Right ventricle myocardium inferior (tissue), 1 donor: ENCODE measurements at regions not wholly inside any gene's neighbourhood (a gene's known extent, or its start where the extent isn't known, plus 50 kb on each side); places are given as distances from the start of the nearest gene placed in this dataset.

Experiments used
- ATAC-seq: fragments of 200-7000 bp; cut with Tn5 transposase; one replicate; pipeline ENCODE4 v1.9.1; 2020; ENCODE audit warnings: mild to moderate bottlenecking, moderate library complexity
- DNase-seq: peaks from one replicate; pipeline ENCODE4 v3.0.0; 2021; ENCODE audit errors: missing footprints
- intact Hi-C: fragments of 100-400 bp; cut with DNase I; formaldehyde crosslinking; loops from one replicate; pipeline ENCODE4 v1.11.0; 2022
- donor health status: DM: no; HTN: yes; CAD: no; lungs with severe emphysema.

DNA sequence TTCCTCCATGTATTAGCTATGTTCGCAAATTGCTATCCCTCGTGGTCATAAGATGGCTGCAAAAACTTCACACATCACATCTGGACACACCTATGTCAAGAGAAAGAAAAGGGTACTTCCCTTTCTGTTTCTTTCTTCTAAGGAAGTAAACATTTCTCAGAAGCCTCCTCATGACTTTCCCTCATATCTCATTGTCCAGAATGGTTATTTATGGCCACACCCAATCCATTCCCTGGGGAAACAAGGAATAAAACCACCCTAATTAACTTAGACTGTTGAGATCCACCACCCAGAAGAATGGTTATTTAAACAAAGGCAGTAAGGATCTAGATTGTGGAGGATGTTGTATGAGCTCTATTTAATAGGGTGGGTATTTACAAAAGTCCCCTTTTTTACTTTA, 160.8 kb upstream of the LNX1 start:
- intact Hi-C loops: no loop called here
- no peak for DNase-seq
- ATAC-seq: no peak

DNA sequence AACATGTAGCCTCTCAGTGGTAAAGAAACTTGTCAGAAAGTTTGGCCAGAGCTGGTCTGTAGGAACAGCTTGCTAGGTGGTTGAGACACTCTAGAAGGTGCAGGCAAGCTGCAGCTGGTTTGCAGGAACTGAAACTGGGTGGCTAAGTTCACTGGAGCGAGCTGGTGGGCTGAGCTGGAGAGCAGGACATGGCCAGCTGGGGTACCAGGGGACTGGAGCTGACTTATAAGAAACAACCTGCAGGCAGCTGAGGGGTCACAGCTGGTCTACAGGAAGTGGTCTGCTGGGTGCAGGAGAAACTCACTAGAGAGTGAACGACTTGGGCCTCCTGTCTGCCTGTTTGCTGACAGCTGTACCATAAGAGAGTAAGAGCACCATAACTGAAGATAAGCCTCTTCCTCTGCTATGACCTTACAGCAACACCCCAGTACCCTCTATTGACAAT, 157.1 kb upstream of the LNX1 start:
- intact Hi-C loops: no loop called here
- no peak for DNase-seq
- no peak for ATAC-seq

DNA sequence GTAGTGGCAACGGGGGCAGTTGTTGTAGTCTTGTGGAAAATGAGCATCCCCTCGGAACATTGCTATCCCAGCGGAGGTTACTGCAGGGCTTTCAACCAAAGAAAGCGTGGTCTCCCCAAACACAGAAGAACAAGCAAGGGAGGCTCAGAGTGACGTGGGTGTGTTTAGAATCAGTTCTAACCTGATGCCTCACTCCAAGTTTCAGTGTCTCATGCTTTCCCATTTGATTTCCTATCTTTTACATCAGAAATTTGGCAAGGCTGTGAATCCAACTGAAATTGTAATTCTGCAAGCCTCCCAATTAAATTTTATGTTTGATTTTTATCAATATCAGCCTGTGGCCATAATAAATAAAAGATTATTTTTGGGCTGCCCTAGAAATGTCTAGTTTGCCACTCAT, 156.1 kb upstream of the LNX1 start:
- ATAC-seq: no peak
- intact Hi-C loops: no loop called here

DNA sequence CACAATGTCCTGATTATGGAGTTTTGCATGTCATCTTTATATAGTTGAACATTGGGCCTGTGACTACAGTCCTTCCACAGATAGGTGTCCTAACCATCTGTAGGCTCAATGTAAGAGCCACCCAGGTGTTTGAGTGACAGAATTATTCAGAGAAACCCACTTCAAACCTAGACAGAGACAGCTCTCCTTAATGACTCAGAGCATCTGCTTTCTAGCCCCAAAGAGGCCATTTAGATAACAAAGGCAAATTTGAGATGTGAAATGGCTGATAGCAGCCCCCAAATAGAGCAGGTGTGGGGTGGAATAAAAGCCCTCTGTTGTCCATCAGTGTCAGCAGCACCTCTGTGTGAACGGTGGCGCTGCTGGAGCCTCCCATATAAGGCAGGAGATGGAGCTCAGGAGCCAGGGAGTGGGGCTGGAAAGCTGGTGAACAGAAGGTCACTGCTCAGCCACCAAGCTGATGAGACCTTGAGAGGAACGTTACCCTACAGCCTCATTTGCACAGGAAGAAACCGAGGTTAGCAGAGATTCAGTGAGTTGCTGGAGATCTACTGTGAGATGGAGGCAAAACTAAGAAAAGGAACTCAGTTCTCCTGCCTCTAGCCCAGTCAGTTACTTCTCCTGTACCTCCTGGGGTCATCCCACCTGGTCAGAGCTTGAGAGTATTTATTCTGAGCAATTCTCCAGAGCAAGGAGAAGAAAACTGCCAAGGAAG, 153.3 kb upstream of the LNX1 start:
- no peak for ATAC-seq
- DNase-seq: no peak
- intact Hi-C loops: no loop called here

More for the DNA sequence above, 156.1 kb upstream of the LNX1 start:
- DNase-seq: no peak

DNA sequence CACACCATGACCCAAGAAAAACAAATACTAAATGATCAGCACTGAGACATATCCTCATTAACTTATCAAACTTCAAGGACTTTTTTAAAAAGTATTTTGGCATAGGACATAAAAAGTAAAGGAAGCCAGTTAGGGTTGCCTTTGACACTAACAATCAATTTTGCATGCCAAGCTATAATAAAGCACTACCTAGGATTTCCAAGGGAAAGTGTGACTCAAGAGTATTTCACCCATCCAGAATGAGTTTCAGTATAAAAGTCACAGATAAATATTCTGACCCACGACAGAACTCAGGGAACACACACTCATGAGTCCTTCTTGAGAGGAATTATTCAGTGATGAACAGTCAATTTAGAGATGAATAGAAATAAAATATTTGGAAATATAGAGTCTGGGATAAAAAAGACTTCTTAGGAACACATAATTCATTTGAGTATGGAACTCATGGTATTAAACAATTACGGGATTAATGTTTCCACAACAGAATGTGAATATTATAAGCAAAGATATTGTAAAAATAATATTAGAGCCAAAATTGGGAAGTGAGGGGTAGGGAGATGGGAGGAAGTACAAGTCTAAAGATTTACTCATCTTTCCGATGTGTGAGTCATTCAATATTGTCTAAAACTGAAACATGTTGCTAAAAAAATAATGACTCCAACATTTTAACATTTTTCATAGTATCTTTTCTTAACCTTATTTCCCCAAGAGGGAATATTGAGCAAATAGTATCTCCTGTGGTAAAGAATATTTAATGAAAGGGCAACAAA, 143.5 kb upstream of the LNX1 start:
- DNase-seq (no peak), ATAC-seq (no peak)
- intact Hi-C loops: no loop called here

DNA sequence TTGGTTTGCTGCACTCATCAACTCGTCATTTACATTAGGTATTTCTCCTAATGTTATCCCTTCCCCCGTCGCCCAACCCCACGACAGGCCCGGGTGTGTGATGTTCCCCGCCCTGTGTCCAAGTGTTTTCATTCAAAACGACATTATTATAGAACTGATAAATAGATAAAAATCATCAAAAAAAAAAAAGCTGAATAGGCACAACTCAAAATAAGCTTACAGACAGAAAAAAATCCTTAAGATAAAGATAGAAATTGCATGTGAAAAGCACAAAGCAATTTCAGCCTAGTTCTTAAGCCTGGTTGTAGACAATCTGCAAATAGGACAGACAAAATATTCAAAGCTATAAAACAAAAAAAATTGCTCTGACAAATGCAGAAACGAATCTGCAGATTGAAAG, 142.9 kb upstream of the LNX1 start:
- intact Hi-C loops: no loop called here
- no peak for ATAC-seq
- no peak for DNase-seq

DNA sequence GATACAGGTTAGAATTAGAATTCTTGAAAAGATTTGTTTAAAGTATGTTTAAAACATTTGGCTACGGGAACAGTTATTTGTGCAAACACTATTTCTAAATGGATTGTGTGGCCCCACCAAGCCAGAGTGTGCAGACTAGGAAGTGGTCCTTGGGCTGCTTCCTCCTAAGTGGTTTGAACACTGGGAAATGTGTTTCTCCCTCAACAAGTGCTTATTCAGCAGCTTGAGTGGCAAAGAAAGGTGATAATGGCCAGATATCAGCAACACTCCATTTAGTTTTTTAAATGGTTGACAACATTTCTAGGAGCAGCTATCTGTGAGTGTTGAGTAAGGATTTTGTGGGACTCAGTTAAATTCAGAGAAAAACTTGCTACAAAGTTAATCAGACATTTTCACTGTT, 141.4 kb upstream of the LNX1 start:
- intact Hi-C loops: no loop called here

DNA sequence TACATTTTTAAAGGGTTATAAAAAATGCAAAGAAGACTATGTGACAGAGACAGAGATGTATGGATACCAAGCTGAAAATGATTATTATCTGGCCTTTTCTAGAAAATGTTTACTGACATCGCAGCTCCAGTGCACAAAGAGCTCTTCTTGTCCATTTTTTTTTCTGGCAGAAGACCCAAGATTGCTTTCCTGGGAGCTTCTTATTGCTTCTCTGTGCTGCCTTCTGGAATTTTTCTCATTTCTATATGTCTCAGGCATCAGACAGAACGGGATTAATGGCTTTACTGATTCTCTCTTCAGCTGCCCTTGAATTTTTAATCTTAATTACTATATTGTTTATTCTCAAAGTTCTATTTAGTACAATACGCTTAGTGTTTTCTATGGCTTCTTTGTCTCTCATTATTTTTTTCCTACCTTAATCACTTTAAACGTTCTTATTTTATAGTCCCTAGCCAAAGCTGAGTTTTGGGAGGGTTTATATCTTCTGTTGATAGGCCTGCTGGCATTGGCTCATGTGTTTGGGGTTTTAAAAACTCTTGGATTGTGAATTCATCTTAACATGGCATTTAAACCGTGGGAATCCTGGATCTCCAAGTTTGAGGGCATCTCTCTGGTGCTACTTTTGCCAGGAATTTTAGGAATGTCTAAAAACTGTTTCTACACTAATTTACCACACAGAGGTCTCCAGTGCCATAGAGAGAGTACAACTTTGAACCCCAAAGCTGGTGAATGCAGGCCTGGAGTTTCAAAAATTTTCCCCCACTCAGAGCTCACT, 138.9 kb upstream of the LNX1 start:
- no peak for ATAC-seq
- DNase-seq: no peak
- intact Hi-C loops: no loop called here

More for the DNA sequence above, 141.4 kb upstream of the LNX1 start:
- ATAC-seq (no peak), DNase-seq (no peak)

DNA sequence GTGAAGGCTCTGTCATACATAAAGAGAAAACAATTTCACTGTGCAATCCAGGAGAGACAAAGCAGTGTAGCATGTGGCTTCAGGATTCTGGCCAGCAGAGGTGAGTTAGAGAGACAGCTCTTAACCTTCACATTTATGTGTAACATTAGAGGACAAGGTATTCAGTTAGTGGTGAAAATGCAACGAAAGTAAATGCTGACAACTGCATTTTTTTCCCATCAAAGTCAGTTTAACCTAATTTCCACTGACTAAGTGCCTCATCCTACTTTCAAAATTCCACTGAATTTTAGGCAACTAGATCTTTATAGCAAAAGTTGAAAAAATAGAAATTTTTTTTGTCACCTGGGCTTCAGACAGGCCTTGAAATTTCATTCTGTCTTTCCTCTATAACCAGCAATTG, 130.8 kb upstream of the LNX1 start:
- DNase-seq (no peak), ATAC-seq (no peak)
- intact Hi-C loops: no loop called here

DNA sequence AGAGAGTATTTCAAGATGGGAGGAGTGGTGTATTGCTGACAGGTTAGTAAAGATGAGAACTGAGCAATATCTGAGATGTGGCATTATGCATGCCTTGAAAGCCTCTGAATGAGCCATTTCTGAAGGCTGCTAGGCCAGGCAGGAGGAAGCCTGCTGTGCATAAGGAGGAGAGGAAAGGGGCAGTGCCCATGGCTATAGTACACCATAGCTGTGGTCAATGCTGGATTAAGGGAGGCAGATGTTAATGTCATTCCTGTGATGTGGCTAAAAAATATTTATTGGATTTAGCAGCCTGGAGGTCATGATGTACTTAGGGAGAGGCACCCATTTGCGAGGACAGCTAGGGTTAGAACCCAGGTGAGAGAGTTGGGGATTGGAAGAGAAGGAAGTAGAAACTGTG, 130.0 kb upstream of the LNX1 start:
- DNase-seq (no peak), ATAC-seq (no peak)
- intact Hi-C loops: no loop called here

DNA sequence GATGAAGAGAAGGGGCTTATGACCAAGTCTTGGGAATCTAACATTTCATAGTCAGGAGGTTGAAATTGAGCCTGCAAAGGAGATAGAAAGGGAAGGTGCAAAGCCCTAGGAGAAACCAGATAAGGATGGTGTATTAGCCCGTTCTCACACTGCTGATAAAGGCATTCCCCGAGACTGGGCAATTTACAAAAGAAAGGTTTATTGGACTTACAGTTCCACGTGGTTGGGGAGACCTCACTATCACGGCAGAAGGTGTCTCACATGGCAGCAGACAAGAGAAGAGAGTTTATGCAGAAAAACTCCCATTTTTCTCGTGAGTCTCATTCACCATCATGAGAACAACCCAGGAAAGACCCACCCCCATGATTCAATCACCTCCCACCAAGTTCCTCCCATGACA, 129.5 kb upstream of the LNX1 start:
- DNase-seq: no peak
- intact Hi-C loops: no loop called here
- no peak for ATAC-seq

DNA sequence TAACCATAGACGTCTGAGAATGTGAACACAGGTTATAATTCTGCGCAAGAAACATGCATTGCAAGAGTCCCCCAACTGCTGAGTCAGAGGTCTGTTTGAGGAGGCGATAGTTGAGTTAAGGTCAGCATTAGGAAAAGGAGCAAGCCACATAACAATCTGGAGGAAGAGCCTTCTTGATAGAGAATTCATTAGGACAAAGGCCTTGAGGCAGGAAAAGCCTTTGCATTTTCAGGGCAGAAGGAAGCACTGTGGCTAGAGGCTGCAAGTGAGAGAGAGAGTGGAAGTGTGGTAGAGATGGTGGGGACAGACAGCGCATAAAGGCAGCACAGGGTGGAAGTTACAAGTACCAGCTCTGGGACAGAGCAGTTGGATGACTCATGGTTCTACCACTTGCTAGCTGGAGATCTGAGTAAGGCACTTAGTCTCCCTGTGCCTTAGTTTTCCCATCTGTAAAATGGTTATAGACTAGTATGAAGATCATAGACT, 125.8 kb upstream of the LNX1 start:
- ATAC-seq (no peak), DNase-seq (no peak)
- intact Hi-C loops: no loop called here

DNA sequence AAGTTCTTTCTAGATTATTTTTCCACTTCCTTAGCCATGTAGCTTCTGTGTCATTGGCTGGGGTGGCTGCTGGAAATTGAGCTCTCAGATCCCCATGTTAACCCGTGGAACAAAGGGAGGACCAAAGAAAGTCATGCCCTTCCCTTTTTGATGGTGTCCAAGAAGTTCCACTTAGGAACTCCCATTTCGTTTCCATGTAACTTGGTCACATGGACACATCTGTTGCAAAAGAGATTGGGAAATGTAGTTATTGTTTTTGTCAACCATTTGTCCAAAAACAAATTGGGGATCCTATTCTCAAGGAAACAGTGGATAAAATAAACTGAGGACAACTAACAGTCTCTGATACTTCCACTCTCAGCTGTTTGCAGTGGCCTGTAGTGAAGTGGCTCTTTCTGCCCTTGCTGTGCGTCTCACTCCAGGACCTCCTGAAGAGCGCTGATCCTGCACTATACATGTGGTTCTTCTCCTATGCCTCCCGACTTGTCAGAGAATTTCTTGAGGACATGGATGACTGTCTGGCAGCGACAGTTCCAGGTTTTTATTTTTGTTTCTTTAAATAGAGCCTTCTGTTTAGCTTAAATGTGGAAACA, 125.3 kb upstream of the LNX1 start:
- ATAC-seq (no peak), DNase-seq (no peak)
- intact Hi-C loops: no loop called here

DNA sequence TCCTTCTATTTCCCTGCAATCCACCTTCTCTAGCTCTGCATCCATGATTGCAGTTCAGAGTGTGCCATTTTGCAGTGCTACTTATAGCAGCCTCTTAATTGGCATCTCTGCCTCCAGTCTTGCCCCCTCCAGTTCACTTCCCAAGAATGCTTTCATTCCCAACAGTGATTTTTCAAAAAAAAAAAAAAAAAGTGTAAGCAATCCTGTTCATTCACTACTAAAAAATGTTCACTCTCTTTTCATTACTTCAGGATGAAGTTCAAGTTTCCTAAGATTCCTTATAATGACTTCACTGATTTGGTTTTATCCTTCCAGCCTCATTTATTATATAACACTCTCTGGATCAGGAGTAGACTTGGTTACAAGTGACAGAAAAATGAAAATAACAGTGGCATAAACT, 124.7 kb upstream of the LNX1 start:
- ATAC-seq: no peak
- intact Hi-C loops: no loop called here
- DNase-seq: no peak

DNA sequence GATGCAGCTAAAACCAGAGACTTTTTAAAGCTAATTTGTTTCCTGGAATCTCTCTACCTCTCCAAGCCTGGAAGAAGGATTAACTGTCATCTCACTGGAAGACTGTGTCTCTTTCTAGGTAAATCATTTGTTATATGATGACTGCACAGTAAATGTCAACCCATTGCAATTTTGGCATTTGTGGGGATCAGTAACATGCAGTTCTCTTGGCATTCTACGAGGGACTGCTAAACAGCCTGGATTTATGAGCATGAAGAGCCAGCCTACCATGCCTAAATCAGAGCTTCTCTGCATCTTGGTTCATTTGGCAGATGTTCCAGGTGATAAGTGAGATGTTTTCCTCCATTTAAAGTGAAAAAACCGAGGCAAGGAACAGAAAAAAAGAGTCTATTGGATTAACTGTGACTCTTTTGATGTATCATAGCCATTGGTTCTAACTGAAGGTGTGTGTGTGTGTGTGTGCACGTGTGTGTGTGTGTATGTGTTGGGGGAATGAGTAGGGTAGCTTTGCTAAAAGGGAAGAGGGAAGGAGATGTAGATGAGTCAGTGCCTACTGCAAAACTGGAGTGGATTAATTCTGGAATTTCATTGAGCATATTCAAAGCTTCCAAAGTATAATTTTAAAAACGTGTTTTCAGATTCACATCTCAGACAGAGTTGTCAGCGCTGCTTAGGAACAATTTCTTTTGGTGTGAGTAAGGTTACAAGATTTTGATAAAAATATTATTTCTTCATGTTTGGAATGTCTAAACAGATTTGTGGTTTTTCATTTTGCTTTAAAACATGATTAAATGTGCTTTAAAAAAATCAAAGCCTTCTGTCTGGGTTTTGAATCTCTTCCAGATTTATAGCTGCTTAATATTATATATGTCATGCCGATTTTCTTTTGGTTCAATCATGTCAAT, 123.2 kb upstream of the LNX1 start:
- no peak for DNase-seq
- no peak for ATAC-seq
- intact Hi-C loops: no loop called here

DNA sequence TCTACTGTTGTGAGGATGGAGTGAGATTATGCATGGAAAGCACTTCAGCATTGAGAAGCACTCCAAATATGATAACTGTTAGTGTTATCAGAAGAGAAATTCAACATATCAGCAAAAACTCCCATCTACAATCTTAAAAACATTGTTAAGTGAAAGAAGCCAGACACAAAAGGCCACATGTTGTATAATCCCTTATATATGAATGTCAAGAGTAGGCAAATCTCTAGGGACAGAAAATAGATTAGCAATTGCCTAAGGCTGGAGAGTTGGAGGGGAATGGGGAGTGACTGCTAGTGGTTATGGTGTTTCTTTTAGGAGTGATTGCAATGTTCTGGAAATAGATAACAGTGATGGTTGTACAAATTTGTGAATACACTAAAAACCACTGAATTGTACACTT, 122.5 kb upstream of the LNX1 start:
- intact Hi-C loops: no loop called here
- no peak for ATAC-seq

DNA sequence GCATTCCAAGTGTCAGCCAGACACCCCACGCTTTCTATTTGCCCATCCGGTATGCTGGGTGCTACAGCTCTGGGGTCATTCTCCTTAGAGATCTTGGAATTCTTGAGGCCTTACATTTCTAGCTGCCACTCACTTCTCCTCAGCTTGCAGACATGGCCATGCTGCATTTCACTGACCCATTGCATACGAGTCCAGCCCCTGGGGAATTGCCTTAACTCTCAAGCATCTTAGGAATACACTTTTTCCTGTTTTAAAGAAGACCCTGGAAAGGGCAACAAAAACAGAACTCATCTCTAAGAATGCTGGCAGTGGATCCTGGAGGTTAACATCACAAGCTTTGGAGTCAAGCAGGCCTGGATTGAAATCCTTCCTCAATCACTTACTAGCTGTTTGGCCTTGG, 122.0 kb upstream of the LNX1 start:
- no peak for ATAC-seq
- intact Hi-C loops: no loop called here
- DNase-seq: no peak

More for the DNA sequence above, 122.5 kb upstream of the LNX1 start:
- no peak for DNase-seq

DNA sequence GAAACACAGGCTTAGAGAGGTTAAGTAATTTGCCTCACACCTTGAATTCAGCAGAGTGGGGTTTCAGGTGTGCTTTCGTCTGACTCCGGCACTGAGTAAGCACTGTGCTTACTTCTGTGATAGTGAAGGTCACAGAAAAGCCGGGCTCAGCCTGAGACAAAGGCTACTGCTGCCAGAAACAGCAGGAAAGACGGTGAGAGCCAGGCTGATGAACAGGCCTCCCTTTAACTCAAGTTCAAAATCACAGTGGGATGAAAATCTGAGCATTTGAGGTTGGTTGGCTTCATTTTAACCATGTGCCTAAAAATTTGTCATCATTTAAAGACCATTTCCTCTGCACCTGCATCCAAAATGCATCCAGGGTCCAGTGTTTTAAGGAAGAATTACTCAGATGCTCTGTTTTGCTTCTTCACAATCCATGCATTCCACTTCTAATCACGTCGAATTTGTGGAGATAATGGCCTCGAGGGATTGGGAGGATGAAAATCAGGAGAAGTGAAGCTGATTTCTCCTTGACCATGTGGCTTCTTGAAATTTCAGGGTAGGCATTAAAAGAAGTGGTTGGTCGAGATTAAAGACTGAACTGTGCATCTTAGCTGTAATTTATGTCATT, 121.2 kb upstream of the LNX1 start:
- intact Hi-C loops: no loop called here
- ATAC-seq (no peak), DNase-seq (no peak)
